ENCODE measurements at regions not wholly inside any gene's neighbourhood (a gene's known extent, or its start where the extent isn't known, plus 50 kb on each side); places are given as distances from the start of the nearest gene placed in this dataset.

DNA sequence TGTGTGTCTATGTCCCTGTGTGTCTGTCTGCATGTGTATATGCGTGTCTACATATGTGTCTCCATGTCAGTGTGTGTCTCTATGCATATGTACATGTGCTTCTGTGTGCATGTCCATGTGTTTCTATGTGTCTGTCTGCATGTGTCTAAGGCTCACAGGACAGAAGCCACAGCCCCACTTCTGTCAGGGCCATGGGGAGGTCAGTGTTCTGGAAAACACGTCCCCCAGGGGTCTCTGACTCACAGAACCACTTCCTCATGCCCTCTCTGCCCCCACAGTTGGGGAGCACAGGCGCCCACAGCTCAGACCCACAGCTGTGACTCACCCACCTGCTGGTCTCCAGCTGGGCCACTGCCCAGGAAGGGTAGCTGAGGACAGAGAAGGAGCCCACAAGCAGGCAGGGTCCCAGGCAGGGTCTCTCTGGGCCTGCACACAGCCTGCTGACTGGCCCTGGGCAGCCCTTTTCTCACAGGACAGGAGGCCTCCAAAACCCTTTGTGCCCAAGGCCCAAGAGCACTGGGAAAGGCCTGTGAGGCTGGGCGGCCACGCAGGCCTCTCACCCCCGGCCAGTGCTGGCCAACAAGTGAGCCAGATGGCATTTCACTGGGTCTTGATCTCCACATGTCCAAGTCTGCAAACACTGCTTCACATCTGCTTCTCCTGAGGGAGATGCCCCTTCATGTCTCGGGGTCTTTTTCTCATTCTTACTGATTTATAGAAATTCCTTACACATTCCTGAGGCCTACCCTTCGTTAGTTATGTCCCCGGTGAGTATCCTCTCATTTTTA, 102.9 kb upstream of the FAM20C start (continued):
- TF ChIP-seq TEAD4 (IDR thresholded peaks at IDR 0.05; ENCODE audit: borderline replicate concordance, insufficient read depth): no peak; the same call in 1 of the 2 replicates
- TF ChIP-seq FOXM1 (IDR thresholded peaks at IDR 0.05; ENCODE audit: low read depth): no peak
- TF ChIP-seq POLR2AphosphoS5 (IDR thresholded peaks at IDR 0.05; ENCODE audit: low read depth, low read length): peak; percentile 80
- TF ChIP-seq RAD21 (IDR thresholded peaks at IDR 0.05; ENCODE audit: low read length): no peak
- TF ChIP-seq FOSL2 (IDR thresholded peaks at IDR 0.05; ENCODE audit: borderline replicate concordance, low read depth): peak; percentile 95; the same call in 1 of the 2 replicates
- no peak for TF ChIP-seq FOXJ3 (CRISPR knock-in tag; IDR thresholded peaks at IDR 0.05)
- TF ChIP-seq RCOR1 (IDR thresholded peaks at IDR 0.05; ENCODE audit: low read length): no peak
- TF ChIP-seq, protein P1, sequence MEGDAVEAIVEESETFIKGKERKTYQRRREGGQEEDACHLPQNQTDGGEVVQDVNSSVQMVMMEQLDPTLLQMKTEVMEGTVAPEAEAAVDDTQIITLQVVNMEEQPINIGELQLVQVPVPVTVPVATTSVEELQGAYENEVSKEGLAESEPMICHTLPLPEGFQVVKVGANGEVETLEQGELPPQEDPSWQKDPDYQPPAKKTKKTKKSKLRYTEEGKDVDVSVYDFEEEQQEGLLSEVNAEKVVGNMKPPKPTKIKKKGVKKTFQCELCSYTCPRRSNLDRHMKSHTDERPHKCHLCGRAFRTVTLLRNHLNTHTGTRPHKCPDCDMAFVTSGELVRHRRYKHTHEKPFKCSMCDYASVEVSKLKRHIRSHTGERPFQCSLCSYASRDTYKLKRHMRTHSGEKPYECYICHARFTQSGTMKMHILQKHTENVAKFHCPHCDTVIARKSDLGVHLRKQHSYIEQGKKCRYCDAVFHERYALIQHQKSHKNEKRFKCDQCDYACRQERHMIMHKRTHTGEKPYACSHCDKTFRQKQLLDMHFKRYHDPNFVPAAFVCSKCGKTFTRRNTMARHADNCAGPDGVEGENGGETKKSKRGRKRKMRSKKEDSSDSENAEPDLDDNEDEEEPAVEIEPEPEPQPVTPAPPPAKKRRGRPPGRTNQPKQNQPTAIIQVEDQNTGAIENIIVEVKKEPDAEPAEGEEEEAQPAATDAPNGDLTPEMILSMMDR (IDR thresholded peaks at IDR 0.05): no peak
- TF ChIP-seq TAF1 (IDR thresholded peaks at IDR 0.05; ENCODE audit: borderline replicate concordance, low read depth, low read length): no peak
- no peak for TF ChIP-seq ELF1 (IDR thresholded peaks at IDR 0.05)
- 0 out of 2 replicates have a peak, but pooled peaks have one; percentile 44 for TF ChIP-seq REST (IDR thresholded peaks at IDR 0.05; ENCODE audit: low read depth, low read length)
- TF ChIP-seq JUND (IDR thresholded peaks at IDR 0.05): no peak; the same call in 1 of the 2 replicates
- TF ChIP-seq, protein P2, sequence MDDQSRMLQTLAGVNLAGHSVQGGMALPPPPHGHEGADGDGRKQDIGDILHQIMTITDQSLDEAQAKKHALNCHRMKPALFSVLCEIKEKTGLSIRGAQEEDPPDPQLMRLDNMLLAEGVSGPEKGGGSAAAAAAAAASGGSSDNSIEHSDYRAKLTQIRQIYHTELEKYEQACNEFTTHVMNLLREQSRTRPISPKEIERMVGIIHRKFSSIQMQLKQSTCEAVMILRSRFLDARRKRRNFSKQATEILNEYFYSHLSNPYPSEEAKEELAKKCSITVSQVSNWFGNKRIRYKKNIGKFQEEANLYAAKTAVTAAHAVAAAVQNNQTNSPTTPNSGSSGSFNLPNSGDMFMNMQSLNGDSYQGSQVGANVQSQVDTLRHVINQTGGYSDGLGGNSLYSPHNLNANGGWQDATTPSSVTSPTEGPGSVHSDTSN (IDR thresholded peaks at IDR 0.05): peak; percentile 78; the same call in 1 of the 2 replicates
- no peak for TF ChIP-seq CHD2 (IDR thresholded peaks at IDR 0.05; ENCODE audit: low read length, partially characterized antibody)
- TF ChIP-seq, protein P3, sequence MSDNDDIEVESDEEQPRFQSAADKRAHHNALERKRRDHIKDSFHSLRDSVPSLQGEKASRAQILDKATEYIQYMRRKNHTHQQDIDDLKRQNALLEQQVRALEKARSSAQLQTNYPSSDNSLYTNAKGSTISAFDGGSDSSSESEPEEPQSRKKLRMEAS (IDR thresholded peaks at IDR 0.05; ENCODE audit: low read depth): peak; percentile 86
- TF ChIP-seq RXRA (IDR thresholded peaks at IDR 0.05; ENCODE audit: borderline replicate concordance, low read depth): peak; percentile 100
- TF ChIP-seq NRF1 (IDR thresholded peaks at IDR 0.05; ENCODE audit: low read depth, low read length): no peak
